Omental fat pad (tissue), 3 donors: ENCODE measurements at regions not wholly inside any gene's neighbourhood (a gene's known extent, or its start where the extent isn't known, plus 50 kb on each side); places are given as distances from the start of the nearest gene placed in this dataset.
"Not testable (repeated sequence)": the region's sequence is repeated elsewhere in the genome, so short reads cannot be mapped to it uniquely, and the experiment has no call there.

Experiments used
- ATAC-seq: fragments of 150-250 bp; one replicate; pipeline ENCODE4 v1.9.1; 2016; ENCODE audit warnings: mild to moderate bottlenecking, moderate library complexity; ENCODE audit not compliant: low FRiP score
- DNase-seq: peaks from one replicate; pipeline ENCODE4 v3.0.0-alpha.2; 2019; ENCODE audit warnings: low spot score
- TF ChIP-seq, protein P1 (sequence below), 3 donors: fragments of 450-650 bp; IDR thresholded peaks; one replicate each; pipeline ENCODE4 v1.5.1; 2016 to 2017; ENCODE audit warnings: antibody characterized with exemption in 3 of 3, mild to moderate bottlenecking in 3 of 3, moderate library complexity in 2 of 3

DNA sequence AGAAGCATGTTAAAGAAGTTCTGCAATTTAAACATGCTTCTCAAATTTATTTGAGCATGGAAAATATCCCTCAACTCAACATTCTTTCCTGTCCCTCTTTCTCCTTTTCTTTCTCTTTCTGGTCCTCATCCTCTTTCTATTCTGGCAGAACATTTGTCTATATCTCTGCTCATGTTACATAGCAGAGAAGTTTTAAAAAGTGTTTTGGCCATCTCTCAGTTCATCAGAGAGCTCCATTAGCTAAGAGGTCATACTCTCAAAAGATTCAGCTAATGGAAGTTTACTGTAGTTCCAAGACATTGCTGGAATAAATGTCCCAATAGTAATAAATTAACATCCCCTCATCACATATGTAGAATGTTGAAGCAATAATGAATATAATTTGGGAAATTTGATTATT, 53.5 kb downstream of the XCL2 start:
- ATAC-seq (no peak), DNase-seq (no peak)
- TF ChIP-seq, protein P1, sequence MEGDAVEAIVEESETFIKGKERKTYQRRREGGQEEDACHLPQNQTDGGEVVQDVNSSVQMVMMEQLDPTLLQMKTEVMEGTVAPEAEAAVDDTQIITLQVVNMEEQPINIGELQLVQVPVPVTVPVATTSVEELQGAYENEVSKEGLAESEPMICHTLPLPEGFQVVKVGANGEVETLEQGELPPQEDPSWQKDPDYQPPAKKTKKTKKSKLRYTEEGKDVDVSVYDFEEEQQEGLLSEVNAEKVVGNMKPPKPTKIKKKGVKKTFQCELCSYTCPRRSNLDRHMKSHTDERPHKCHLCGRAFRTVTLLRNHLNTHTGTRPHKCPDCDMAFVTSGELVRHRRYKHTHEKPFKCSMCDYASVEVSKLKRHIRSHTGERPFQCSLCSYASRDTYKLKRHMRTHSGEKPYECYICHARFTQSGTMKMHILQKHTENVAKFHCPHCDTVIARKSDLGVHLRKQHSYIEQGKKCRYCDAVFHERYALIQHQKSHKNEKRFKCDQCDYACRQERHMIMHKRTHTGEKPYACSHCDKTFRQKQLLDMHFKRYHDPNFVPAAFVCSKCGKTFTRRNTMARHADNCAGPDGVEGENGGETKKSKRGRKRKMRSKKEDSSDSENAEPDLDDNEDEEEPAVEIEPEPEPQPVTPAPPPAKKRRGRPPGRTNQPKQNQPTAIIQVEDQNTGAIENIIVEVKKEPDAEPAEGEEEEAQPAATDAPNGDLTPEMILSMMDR (IDR thresholded peaks at IDR 0.05) = no peak

- DNase-seq (no peak), ATAC-seq (peak; percentile 46)
- TF ChIP-seq, protein P1 (IDR thresholded peaks at IDR 0.05) = no peak
Measured at GRCh38 chr1:168488138-168488537, 55.7 kb downstream of the XCL2 start.

DNA sequence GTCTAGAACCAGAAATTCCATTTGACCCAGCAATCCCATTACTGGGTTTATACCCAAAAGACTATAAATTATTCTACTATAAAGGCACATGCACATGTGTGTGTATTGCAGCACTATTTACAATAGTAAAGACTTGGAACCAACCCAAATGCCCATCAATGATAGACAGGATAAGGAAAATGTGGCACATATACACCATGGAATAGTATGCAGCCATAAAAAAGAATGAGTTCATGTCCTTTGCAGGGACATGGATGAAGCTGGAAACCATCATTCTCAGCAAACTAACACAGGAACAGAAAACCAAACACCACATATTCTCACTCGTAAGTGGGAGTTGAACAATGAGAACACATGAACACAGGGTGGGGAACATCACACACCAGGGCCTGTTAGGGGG, 57.0 kb downstream of the XCL2 start:
- not testable (repeated sequence) for ATAC-seq, DNase-seq

DNA sequence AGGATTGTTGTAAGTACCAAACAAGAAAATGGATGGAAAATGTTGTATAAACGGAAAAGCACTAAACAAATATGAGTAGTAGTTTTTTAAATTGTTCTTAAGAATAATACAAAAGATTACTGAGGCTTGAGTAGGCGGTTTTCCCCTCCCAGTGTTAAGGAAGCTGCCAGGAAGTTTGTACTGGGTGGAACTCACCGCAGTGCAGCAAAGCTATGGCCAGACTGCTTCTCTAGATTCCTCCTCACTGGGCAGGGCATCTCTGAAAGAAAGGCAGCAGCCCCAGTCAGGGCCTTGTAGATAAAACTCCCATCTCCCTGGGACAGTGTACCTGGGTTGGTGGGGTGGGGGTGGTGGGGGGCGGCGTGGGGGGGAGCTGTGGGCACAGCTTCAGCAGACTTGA, 58.7 kb downstream of the XCL2 start:
- no peak for DNase-seq
- ATAC-seq = peak; percentile 53

GRCh38 chr1:168484083-168484482, 59.7 kb downstream of the XCL2 start:
- no peak for DNase-seq
- ATAC-seq = no peak
- TF ChIP-seq, protein P1 (IDR thresholded peaks at IDR 0.05) = no peak

More for the DNA sequence above, 58.7 kb downstream of the XCL2 start:
- TF ChIP-seq, protein P1 (IDR thresholded peaks at IDR 0.05) = no peak

GRCh38 chr1:168483539-168483938, 60.3 kb downstream of the XCL2 start:
- ATAC-seq (peak; percentile 85), DNase-seq (no peak)
- TF ChIP-seq, protein P1 (IDR thresholded peaks at IDR 0.05) = no peak

DNA sequence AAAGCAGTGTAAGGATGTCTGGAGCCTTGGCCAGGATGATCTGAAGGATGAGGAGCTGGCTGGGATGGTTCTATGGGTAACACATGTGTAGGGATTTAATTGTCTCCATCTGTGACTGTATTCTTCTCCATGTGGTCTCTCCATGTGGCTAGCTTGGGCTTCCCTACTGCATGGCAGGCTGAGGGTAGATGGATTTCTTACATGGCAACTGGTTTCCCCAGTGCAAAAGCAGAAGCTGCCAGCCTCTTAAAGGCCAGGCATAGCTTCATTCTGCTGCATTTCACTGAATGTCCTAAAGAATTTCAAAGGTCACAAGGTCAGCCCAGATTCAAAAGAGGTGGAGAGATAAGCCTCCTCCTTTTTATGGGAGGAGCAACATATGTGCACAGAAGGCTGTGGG, 61.7 kb downstream of the XCL2 start:
- no peak for ATAC-seq
- TF ChIP-seq, protein P1 (IDR thresholded peaks at IDR 0.05) = no peak
- no peak for DNase-seq

GRCh38 chr1:168481586-168481985, 62.2 kb downstream of the XCL2 start:
- DNase-seq = no peak
- TF ChIP-seq, protein P1 (IDR thresholded peaks at IDR 0.05) = no peak
- no peak for ATAC-seq
